ENCODE measurements at regions not wholly inside any gene's neighbourhood (a gene's known extent, or its start where the extent isn't known, plus 50 kb on each side); places are given as distances from the start of the nearest gene placed in this dataset.
A peak's percentile ranks its signal among the peaks of the same experiment; 100 is the strongest.

- Histone ChIP-seq H3K18ac (ENCODE audit: low read length) (no peak overlapping the region), H3K4ac (ENCODE audit: low read depth, low read length) (no peak overlapping the region), H2BK120ac (ENCODE audit: low read depth, low read length) (peak overlapping the region; percentile 38), H3K23ac (ENCODE audit: low read length) (no peak overlapping the region), H3K9ac (ENCODE audit: low read length) (no peak overlapping the region), H4K5ac (ENCODE audit: low read length) (no peak overlapping the region), H3K4me2 (ENCODE audit: low read length) (no peak overlapping the region), H2AK5ac (ENCODE audit: low read length) (no peak overlapping the region), H3K4me3 (ENCODE audit: low read length) (no peak overlapping the region), H3K36me3 (ENCODE audit: control insufficient read depth, insufficient read depth, low read length) (no peaks in the 10 kb centered on the region), H3K79me2 (ENCODE audit: control insufficient read depth, insufficient read depth, low read length) (no peaks in the 10 kb centered on the region), H2BK5ac (ENCODE audit: low read length) (no peak overlapping the region), H4K8ac (ENCODE audit: low read depth, low read length) (no peak overlapping the region), H3K27me3 (ENCODE audit: insufficient read depth, low read length, poor library complexity) (no peaks in the 10 kb centered on the region), H2BK15ac (replicated peaks; ENCODE audit: low read depth) (no peak overlapping the region), H3K56ac (ENCODE audit: low read length) (peak overlapping the region; percentile 35), H3K4me1 (ENCODE audit: control insufficient read depth, low read depth, low read length) (peaks cover 2% of the 10 kb centered on the region), H3K79me1 (ENCODE audit: low read length) (no peaks in the 10 kb centered on the region), H3K27ac (ENCODE audit: low read depth, low read length) (peak overlapping the region; percentile 63)
- peak; percentile 86 for DNase-seq
- no CpG with 5 or more reads among the region's 4 CpGs for WGBS (ENCODE audit: extremely low coverage, insufficient coverage, low lambda C conversion rate)
Measured at GRCh38 chr2:58634653-58635370, 393.7 kb upstream of the FANCL start.

- Histone ChIP-seq H3K36me3 (ENCODE audit: control insufficient read depth, insufficient read depth, low read length) (no peaks in the 10 kb centered on the region), H3K79me1 (ENCODE audit: low read length) (no peaks in the 10 kb centered on the region), H3K4me1 (ENCODE audit: control insufficient read depth, low read depth, low read length) (peaks cover 2% of the 10 kb centered on the region), H3K9ac (ENCODE audit: low read length) (no peak overlapping the region), H4K8ac (ENCODE audit: low read depth, low read length) (no peak overlapping the region), H3K4me3 (ENCODE audit: low read length) (no peak overlapping the region), H3K23ac (ENCODE audit: low read length) (no peak overlapping the region), H3K27me3 (ENCODE audit: insufficient read depth, low read length, poor library complexity) (no peaks in the 10 kb centered on the region), H3K79me2 (ENCODE audit: control insufficient read depth, insufficient read depth, low read length) (no peaks in the 10 kb centered on the region), H2BK15ac (replicated peaks; ENCODE audit: low read depth) (no peak overlapping the region), H2BK120ac (ENCODE audit: low read depth, low read length) (no peak overlapping the region), H2AK5ac (ENCODE audit: low read length) (no peak overlapping the region), H3K27ac (ENCODE audit: low read depth, low read length) (no peak overlapping the region), H3K4me2 (ENCODE audit: low read length) (no peak overlapping the region), H4K5ac (ENCODE audit: low read length) (no peak overlapping the region), H3K4ac (ENCODE audit: low read depth, low read length) (no peak overlapping the region), H2BK5ac (ENCODE audit: low read length) (no peak overlapping the region), H3K56ac (ENCODE audit: low read length) (no peak overlapping the region), H3K18ac (ENCODE audit: low read length) (no peak overlapping the region)
- WGBS (ENCODE audit: extremely low coverage, insufficient coverage, low lambda C conversion rate) = no CpG with 5 or more reads among the region's 3 CpGs
- peak; percentile 81 for DNase-seq
Measured at GRCh38 chr2:58633613-58634365, 392.7 kb upstream of the FANCL start.

GRCh38 chr2:58631986-58632385 lies 390.9 kb upstream of the FANCL start:
- no peak overlapping the region for H3K4me3 ChIP-seq (ENCODE audit: low read length)
- no peak overlapping the region for H4K5ac ChIP-seq (ENCODE audit: low read length)
- no peak overlapping the region for H2BK120ac ChIP-seq (ENCODE audit: low read depth, low read length)
- no peak overlapping the region for H3K9ac ChIP-seq (ENCODE audit: low read length)
- no peak overlapping the region for H2BK5ac ChIP-seq (ENCODE audit: low read length)
- peaks cover 2% of the 10 kb centered on the region for H3K4me1 ChIP-seq (ENCODE audit: control insufficient read depth, low read depth, low read length)
- no peak overlapping the region for H3K56ac ChIP-seq (ENCODE audit: low read length)
- H4K8ac ChIP-seq (ENCODE audit: low read depth, low read length) = no peak overlapping the region
- no peak for DNase-seq
- H3K36me3 ChIP-seq (ENCODE audit: control insufficient read depth, insufficient read depth, low read length) = no peaks in the 10 kb centered on the region
- no peaks in the 10 kb centered on the region for H3K79me2 ChIP-seq (ENCODE audit: control insufficient read depth, insufficient read depth, low read length)
- H3K79me1 ChIP-seq (ENCODE audit: low read length) = no peaks in the 10 kb centered on the region
- H3K27me3 ChIP-seq (ENCODE audit: insufficient read depth, low read length, poor library complexity) = no peaks in the 10 kb centered on the region
- H2BK15ac ChIP-seq (replicated peaks; ENCODE audit: low read depth) = no peak overlapping the region
- H3K27ac ChIP-seq (ENCODE audit: low read depth, low read length) = no peak overlapping the region
- no CpG with 5 or more reads among the region's 1 CpG for WGBS (ENCODE audit: extremely low coverage, insufficient coverage, low lambda C conversion rate)
- H2AK5ac ChIP-seq (ENCODE audit: low read length) = no peak overlapping the region
- H3K4ac ChIP-seq (ENCODE audit: low read depth, low read length) = no peak overlapping the region
- H3K18ac ChIP-seq (ENCODE audit: low read length) = no peak overlapping the region
- no peak overlapping the region for H3K23ac ChIP-seq (ENCODE audit: low read length)
- no peak overlapping the region for H3K4me2 ChIP-seq (ENCODE audit: low read length)

GRCh38 chr2:58629545-58630119 lies 388.5 kb upstream of the FANCL start:
- H4K8ac ChIP-seq (ENCODE audit: low read depth, low read length) = no peak overlapping the region
- no peak overlapping the region for H3K4ac ChIP-seq (ENCODE audit: low read depth, low read length)
- no peak overlapping the region for H3K23ac ChIP-seq (ENCODE audit: low read length)
- peaks cover 2% of the 10 kb centered on the region for H3K4me1 ChIP-seq (ENCODE audit: control insufficient read depth, low read depth, low read length)
- H2BK5ac ChIP-seq (ENCODE audit: low read length) = no peak overlapping the region
- H2BK120ac ChIP-seq (ENCODE audit: low read depth, low read length) = no peak overlapping the region
- no peak overlapping the region for H3K4me3 ChIP-seq (ENCODE audit: low read length)
- H3K27me3 ChIP-seq (ENCODE audit: insufficient read depth, low read length, poor library complexity) = no peaks in the 10 kb centered on the region
- H3K4me2 ChIP-seq (ENCODE audit: low read length) = no peak overlapping the region
- no peak overlapping the region for H2AK5ac ChIP-seq (ENCODE audit: low read length)
- H3K56ac ChIP-seq (ENCODE audit: low read length) = no peak overlapping the region
- no peak overlapping the region for H3K9ac ChIP-seq (ENCODE audit: low read length)
- no peak overlapping the region for H4K5ac ChIP-seq (ENCODE audit: low read length)
- no peaks in the 10 kb centered on the region for H3K79me1 ChIP-seq (ENCODE audit: low read length)
- no peak for DNase-seq
- no CpG with 5 or more reads among the region's 4 CpGs for WGBS (ENCODE audit: extremely low coverage, insufficient coverage, low lambda C conversion rate)
- no peak overlapping the region for H3K18ac ChIP-seq (ENCODE audit: low read length)
- no peak overlapping the region for H2BK15ac ChIP-seq (replicated peaks; ENCODE audit: low read depth)
- H3K27ac ChIP-seq (ENCODE audit: low read depth, low read length) = no peak overlapping the region
- H3K36me3 ChIP-seq (ENCODE audit: control insufficient read depth, insufficient read depth, low read length) = no peaks in the 10 kb centered on the region
- H3K79me2 ChIP-seq (ENCODE audit: control insufficient read depth, insufficient read depth, low read length) = no peaks in the 10 kb centered on the region

GRCh38 chr2:58620896-58621295 lies 379.8 kb upstream of the FANCL start:
- no peaks in the 10 kb centered on the region for H3K79me2 ChIP-seq (ENCODE audit: control insufficient read depth, insufficient read depth, low read length)
- H3K27ac ChIP-seq (ENCODE audit: low read depth, low read length) = no peak overlapping the region
- H3K4me1 ChIP-seq (ENCODE audit: control insufficient read depth, low read depth, low read length) = no peaks in the 10 kb centered on the region
- no peak overlapping the region for H4K8ac ChIP-seq (ENCODE audit: low read depth, low read length)
- no peak overlapping the region for H4K5ac ChIP-seq (ENCODE audit: low read length)
- H3K18ac ChIP-seq (ENCODE audit: low read length) = no peak overlapping the region
- H3K4me3 ChIP-seq (ENCODE audit: low read length) = no peak overlapping the region
- H3K79me1 ChIP-seq (ENCODE audit: low read length) = no peaks in the 10 kb centered on the region
- H3K9ac ChIP-seq (ENCODE audit: low read length) = no peak overlapping the region
- no peaks in the 10 kb centered on the region for H3K36me3 ChIP-seq (ENCODE audit: control insufficient read depth, insufficient read depth, low read length)
- no peak overlapping the region for H3K23ac ChIP-seq (ENCODE audit: low read length)
- no peak overlapping the region for H2BK120ac ChIP-seq (ENCODE audit: low read depth, low read length)
- no peak overlapping the region for H3K4ac ChIP-seq (ENCODE audit: low read depth, low read length)
- DNase-seq = no peak
- no CpG with 5 or more reads among the region's 1 CpG for WGBS (ENCODE audit: extremely low coverage, insufficient coverage, low lambda C conversion rate)
- no peak overlapping the region for H3K4me2 ChIP-seq (ENCODE audit: low read length)
- H2BK15ac ChIP-seq (replicated peaks; ENCODE audit: low read depth) = no peak overlapping the region
- no peaks in the 10 kb centered on the region for H3K27me3 ChIP-seq (ENCODE audit: insufficient read depth, low read length, poor library complexity)
- H2AK5ac ChIP-seq (ENCODE audit: low read length) = no peak overlapping the region
- no peak overlapping the region for H3K56ac ChIP-seq (ENCODE audit: low read length)
- no peak overlapping the region for H2BK5ac ChIP-seq (ENCODE audit: low read length)

Measured in mesendoderm (in vitro differentiated cells).